HPDE6-E6E7 (cell line): ENCODE measurements at regions not wholly inside any gene's neighbourhood (a gene's known extent, or its start where the extent isn't known, plus 50 kb on each side); places are given as distances from the start of the nearest gene placed in this dataset.

Experiments used
- DNase-seq: peaks from one replicate; pipeline ENCODE4 v3.0.0; 2011; ENCODE audit warnings: missing footprints; ENCODE audit errors: extremely low spot score

DNA sequence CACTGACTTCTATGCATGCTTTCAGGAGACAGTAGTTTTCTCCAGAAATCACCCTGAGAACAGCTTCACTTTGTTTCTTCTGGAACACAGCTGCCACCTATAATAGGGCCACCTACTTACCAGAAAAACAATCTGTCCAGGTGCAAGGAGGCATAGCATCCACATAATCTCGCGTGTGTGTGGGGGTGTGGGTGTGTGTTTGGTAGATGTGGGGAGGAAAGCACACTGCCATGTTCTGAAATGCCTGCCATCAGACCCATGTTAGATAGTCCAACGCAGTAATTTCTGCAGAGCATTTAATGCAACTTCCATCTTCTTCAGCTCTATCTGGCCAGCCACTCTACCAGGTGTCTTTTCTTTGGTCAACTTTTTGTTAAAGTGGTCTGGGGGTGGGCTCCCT, 102.9 kb downstream of the ACER2 start:
- DNase-seq, result no peak

DNA sequence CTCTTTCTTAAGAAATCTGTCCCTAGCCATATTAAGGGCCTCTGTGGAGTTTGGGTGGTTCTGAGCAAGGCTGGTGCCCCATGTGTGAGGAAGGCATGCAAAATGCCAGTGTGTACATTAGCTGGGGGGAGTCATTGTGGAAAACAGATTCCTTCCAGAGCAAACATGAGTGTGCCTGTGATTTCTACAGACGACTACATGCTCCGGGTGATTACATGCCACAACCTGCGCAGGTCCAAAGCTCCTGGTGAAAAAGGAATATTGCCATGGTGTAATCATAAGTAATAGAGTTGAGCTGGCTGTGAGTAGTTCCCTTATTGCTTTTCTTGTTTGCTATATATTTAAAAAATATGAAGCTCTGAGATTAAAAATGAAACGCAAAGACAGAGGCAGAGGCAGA, 102.1 kb downstream of the ACER2 start:
- peak; percentile 28 for DNase-seq
